HG02884 (cell line): ENCODE measurements at regions not wholly inside any gene's neighbourhood (a gene's known extent, or its start where the extent isn't known, plus 50 kb on each side); places are given as distances from the start of the nearest gene placed in this dataset.
A peak's percentile ranks its signal among the peaks of the same experiment; 100 is the strongest.

Experiments used
- ATAC-seq: cut with Tn5 transposase; IDR thresholded peaks from one replicate; pipeline ENCODE4 v1.9.1; 2021; ENCODE audit warnings: mild to moderate bottlenecking, moderate library complexity; ENCODE audit not compliant: unreplicated experiment

DNA sequence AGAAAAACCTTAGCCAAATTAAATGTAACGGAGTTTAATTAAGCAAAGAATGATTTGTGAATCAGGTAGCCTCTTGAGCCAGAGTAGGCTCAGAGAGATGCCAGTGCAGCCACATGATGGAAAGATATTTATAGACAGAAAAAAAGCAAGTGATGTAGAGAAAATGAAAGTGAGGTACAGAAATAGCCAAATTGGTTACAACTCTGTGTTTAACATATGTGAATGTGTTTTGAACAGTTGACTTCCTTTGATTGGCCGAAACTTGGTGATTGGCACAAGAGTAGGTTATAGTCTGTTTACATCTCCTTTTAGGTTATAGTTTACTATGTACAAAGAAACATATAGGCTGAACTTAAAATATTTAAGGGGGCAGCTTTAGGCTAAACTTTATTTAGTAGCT lies 459.9 kb upstream of the BOD1L1 start:
- ATAC-seq = peak; percentile 84

- ATAC-seq = no peak
These were observed 460.4 kb upstream of the BOD1L1 start for GRCh38 chr4:14087921-14088320.

DNA sequence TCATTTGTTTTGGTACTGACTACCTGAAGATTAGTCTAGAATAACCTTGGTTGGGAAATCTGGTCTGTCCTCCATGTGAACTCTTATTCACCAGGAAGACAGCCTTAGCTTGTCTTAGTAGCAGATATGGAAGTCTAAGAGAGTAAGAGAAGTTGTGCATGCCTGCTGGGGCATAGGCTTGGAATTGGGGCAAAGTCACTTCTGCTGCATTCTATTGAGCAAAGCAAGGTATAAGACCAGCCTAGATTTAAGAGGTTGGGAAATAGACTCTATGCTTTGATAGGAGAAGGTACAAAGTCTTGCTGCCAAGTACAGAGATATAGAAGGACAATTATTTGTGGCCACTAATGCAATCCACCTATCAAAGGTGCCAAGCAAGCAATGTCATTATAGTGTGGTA lies 464.0 kb upstream of the BOD1L1 start:
- no peak for ATAC-seq

DNA sequence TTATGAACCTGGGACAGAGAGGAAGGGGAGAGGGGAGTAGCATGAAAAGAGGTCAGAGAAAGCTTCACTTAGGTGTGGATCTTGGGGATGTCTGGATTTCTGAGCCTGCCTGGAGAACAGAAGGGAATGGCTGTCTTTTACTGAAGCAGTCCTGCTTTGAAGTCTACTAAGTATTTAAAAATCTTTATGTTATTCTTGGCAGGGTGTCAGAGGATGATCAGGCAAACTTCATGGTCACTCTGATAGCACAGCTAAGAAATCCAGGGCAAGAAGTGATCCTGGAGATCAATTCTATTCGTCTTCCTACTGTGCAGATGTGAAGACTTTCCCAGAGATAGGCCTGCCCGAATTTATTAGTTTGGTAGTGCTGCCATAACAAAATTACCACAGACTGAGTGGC lies 464.4 kb upstream of the BOD1L1 start:
- ATAC-seq = no peak

- no peak for ATAC-seq
These were observed 465.2 kb upstream of the BOD1L1 start for GRCh38 chr4:14092741-14093140.

- ATAC-seq = no peak
These were observed 468.3 kb upstream of the BOD1L1 start for GRCh38 chr4:14095831-14096230.

- no peak for ATAC-seq
These were observed 469.0 kb upstream of the BOD1L1 start for GRCh38 chr4:14096396-14096965.

DNA sequence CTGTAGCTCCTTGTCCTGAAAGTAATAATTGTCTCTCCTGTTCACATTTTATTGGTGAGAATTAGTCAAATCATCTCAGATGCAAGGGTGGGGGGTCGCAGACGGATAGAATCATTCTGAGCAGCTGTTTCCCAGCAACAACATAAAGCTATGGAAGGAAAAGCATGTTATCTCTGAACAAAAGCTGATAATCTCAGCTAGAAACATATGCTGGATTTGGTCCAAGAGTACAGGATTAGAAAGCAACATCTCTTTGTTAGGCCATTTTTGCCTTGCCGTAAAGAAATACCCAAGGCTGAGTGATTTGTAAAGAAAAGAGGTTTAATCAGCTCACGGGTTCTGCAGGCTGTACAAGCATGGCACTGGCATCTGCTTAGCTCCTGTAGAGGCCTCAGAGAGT lies 472.8 kb upstream of the BOD1L1 start:
- ATAC-seq = no peak

- ATAC-seq = no peak
These were observed 482.9 kb upstream of the BOD1L1 start for GRCh38 chr4:14110407-14110806.

GRCh38 chr4:14111730-14112181 lies 484.2 kb upstream of the BOD1L1 start:
- no peak for ATAC-seq

- ATAC-seq = no peak
These were observed 487.6 kb upstream of the BOD1L1 start for GRCh38 chr4:14115106-14115505.

DNA sequence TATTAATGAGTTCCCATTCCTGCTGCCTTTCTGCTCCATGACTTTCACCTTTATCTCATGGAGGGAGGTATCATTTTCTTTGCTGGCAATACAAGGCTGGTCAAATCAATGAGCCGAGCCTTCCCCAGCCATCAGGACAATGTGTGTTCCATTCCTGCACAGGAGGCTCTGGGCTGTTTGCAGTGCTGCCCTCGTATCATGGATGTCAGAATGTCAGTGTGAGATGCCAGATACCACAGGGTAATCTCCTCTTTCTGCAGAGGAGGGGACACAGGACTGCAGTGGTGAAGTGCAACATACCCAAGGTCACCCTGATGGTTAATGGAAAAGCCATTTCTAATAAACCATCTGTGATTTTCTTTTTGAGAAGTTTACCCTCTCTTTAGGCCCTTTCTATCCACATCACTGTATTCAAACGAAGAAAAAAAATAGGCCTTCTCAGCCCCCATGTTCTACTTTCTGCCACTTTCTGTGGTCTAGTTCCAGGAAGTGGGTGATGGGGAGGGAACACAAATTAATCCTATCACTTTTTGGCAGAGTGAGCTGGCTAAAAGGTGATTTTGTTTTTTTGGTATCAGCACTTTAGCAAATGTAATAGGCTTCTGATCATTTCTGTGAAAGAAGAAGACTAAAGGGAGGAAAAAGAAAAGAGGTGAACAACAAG lies 490.2 kb upstream of the BOD1L1 start:
- ATAC-seq = no peak

DNA sequence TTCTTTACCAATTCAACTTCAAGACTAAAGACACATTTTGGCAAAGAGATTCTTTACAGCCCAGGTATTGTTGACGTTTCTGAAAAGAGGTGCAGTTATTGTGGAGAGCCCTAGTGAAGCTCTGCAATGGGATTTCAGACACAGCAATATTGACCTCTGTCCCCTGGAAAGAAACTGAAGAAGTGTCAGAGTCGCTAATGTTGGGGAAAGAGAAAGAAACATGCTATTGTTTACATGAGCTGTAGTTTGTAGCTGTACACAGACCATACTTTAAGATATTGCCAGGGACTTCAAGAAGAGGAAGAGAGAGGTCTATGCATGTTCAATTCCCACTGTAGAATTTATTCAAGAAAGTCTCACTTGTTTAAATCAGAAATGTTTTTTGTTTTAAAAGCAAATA lies 497.3 kb upstream of the BOD1L1 start:
- ATAC-seq = no peak

GRCh38 chr4:14125375-14126129 lies 498.0 kb upstream of the BOD1L1 start:
- ATAC-seq = peak; percentile 95

- no peak for ATAC-seq
These were observed 503.0 kb upstream of the BOD1L1 start for GRCh38 chr4:14130551-14130950.

- no peak for ATAC-seq
These were observed 503.8 kb upstream of the BOD1L1 start for GRCh38 chr4:14131335-14131734.

- no peak for ATAC-seq
These were observed 504.8 kb upstream of the BOD1L1 start for GRCh38 chr4:14132301-14132700.

GRCh38 chr4:14138106-14138505 lies 510.6 kb upstream of the BOD1L1 start:
- ATAC-seq = no peak

DNA sequence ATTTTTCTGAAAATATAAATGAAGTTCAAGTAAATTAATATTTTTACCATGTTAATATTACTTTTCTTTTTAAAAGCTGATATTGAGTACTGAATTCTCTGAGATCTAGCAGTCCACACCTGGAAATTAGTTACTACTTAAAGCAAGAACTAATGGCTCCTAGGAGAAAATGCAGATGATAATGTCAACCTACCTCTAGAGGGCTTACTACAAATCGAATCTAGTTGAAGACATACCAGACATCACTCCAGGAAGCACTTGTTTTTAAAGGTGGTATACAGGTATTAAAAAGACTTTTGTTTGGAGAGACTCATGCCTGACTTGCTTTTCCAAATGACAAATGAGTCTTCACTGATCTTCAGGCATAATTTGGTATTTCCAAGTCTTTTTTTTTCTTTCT lies 516.4 kb upstream of the BOD1L1 start:
- no peak for ATAC-seq

- no peak for ATAC-seq
These were observed 521.9 kb upstream of the BOD1L1 start for GRCh38 chr4:14149176-14150053.

DNA sequence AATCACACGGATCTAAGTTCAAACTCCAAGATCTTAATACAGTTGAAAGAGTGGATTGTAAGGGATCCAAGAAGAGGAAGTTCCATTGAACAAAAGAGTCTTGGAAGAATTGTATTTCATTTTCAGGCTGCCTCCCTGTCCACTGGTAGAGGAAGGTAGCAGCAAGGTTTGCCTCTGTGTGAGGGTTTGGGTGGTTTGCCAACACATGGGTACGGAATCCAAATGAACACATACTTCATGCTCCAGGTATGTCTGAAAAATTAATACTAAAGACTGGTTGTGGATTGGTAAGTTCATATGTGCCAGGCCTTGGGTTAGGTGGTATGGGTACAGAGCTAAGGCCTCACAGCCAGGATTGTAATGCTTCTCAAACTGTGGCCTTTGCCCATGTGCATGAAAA lies 523.6 kb upstream of the BOD1L1 start:
- no peak for ATAC-seq
